H4 (cell line): ENCODE measurements at regions not wholly inside any gene's neighbourhood (a gene's known extent, or its start where the extent isn't known, plus 50 kb on each side); places are given as distances from the start of the nearest gene placed in this dataset.

Experiments
- DNase-seq: peaks from one replicate; pipeline ENCODE4 v3.0.0-alpha.2; 2015; ENCODE audit warnings: low spot score

DNA sequence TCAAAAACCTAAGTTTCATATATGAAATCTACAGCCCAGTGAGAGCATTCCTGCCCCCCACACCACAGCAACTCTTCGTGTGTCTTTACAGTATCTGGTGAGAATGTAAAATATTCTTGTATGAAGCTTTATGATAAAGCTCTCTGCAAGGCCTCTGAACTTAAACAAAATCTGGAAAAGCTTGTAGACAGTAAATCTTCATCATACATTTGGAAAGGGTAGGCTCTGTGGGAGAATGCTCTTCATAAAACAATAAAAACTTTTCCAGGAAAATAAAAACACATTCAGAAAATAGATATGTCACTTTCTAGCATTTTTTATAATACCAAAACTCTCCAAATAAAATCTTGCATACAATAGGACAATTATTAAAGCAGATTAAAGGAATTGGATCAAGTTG is 1009.5 kb downstream of the NAALADL2 start:
- no peak for DNase-seq

DNA sequence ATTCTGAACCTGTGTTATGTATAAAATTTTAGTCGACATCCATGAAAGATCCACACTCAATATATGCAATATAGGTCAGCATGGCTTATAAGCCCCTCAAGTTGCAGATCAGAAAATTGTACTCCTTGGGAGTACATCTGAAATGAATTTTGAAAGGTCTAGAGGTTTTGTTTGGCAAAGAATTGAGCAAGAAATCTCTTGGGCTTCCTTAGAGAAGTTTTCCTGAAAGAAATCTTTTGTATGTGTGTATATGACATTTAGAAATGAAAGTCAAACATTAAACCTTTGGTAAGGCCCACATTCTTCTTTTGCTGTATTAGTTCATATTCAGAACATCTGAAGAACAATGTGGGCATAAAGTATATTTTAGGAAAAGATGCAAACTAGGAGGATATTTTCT is 1006.6 kb downstream of the NAALADL2 start:
- no peak for DNase-seq

DNA sequence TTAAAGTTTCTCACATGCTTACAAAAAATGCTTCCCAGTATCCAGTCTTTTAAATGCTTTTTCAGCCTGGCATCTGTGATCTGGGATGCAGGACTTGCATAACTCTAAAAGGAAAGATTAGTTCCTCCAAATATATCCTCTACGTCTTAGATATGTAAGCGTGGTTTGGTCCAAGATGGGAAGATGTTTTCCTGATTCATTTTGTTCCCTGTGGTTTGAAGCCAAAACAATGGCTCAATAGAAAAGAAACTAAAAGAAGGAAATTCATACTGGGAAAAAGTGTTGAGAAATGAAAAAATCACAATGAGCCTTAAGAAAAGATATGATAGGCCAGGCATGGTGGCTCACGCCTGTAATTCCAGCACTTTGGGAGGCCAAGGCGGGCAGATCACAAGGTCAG is 1002.8 kb downstream of the NAALADL2 start:
- no peak for DNase-seq
